GM13976 (cell line): ENCODE measurements at regions not wholly inside any gene's neighbourhood (a gene's known extent, or its start where the extent isn't known, plus 50 kb on each side); places are given as distances from the start of the nearest gene placed in this dataset.

ENCODE experiments used
- DNase-seq: peaks from one replicate; pipeline ENCODE4 v3.0.0; 2012; ENCODE audit warnings: low spot score
- in situ Hi-C: fragments of 300-500 bp; cut with MboI; formaldehyde crosslinking; loops from one replicate; pipeline ENCODE4 v1.12.0; 2022; ENCODE audit warnings: low sequenced_read_pairs, mixed read lengths, inconsistent platforms; ENCODE audit not compliant: unreplicated experiment
- TF ChIP-seq, protein P1 (sequence below): IDR thresholded peaks from 2 replicates; pipeline ENCODE4 v1.5.1; 2012; ENCODE audit warnings: borderline replicate concordance, mild to moderate bottlenecking; ENCODE audit not compliant: insufficient read depth; ENCODE audit errors: extremely low read depth, missing control alignments, control extremely low read depth

DNA sequence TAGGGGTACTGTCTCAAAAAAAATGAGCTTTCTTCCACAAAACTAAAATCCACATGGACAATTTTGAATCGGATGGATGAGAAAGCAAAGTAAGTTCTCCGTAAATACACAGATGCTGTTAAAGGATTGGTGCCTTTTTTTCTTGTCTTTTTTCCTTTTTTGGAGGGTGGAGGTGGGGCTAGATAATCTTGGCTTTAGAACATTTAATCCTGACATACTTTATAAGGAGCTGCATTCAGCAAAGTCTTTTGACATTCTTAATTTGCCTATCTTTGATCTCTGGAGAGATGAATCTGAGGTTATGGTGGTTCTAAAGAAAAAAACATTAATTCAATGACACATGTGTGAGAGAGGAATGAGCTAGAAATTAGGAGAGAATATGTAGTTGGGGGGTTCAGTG lies 312.3 kb upstream of the KCNJ16 start:
- in situ Hi-C loops: no loop called here
- TF ChIP-seq, protein P1, sequence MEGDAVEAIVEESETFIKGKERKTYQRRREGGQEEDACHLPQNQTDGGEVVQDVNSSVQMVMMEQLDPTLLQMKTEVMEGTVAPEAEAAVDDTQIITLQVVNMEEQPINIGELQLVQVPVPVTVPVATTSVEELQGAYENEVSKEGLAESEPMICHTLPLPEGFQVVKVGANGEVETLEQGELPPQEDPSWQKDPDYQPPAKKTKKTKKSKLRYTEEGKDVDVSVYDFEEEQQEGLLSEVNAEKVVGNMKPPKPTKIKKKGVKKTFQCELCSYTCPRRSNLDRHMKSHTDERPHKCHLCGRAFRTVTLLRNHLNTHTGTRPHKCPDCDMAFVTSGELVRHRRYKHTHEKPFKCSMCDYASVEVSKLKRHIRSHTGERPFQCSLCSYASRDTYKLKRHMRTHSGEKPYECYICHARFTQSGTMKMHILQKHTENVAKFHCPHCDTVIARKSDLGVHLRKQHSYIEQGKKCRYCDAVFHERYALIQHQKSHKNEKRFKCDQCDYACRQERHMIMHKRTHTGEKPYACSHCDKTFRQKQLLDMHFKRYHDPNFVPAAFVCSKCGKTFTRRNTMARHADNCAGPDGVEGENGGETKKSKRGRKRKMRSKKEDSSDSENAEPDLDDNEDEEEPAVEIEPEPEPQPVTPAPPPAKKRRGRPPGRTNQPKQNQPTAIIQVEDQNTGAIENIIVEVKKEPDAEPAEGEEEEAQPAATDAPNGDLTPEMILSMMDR: no peak
- no peak for DNase-seq

DNA sequence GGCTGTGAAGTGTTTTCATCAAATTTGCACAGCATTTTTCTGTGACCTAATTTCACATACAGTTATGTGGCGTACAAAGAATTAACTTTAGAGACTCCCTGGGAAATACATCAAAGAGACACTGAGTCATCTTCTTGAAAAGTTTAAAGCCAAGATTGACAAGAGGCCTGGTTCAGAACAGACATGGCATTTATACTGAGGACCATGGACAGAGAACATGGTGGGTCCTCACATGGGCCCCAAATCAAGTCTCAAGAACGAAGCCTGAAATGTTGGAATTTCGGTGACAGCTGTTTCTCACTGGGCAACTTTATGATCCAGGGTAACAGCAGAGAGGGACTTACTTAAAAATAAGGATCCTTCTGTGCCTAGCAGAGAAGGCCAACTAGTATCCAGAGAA lies 311.5 kb upstream of the KCNJ16 start:
- in situ Hi-C loops: no loop called here
- no peak for DNase-seq
- TF ChIP-seq, protein P1: no peak

DNA sequence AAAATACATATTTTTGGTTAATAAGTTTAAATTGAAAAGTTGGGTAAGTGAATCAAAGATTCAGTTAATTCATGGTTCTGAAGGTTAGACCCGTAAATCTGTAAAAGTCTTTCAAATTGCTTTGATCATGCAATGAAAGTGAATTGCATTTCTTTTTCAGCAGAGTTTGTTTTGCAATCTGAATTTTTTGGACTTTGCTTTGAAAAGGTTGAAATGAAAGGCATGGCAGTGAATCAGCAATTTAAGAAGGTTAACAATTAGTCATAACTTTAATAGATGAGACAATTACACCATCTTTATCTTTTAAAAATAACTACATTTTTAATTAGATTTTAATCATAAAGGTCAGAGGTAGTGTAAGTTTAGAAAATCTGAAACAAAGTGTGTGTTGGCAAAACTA lies 310.9 kb upstream of the KCNJ16 start:
- DNase-seq: no peak

DNA sequence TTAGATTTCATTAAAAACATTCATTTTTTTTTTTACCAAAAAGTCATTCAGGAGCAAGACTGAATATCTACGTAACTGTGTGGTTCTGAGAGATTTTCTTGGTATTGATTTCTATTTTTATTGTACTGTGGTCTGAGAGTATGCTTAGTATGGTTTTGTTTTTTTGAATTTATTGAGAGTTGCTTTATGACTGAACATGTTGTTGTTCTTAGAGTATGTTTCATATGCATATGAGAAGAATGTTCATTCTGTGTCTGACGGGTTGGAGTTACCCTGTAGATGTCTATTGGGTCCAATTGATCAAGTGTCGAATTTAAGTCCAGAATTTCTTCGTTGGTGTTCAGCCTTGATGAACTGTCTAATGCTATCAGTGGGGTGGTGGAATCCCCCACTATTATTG lies 306.0 kb upstream of the KCNJ16 start:
- no peak for DNase-seq
- in situ Hi-C loops: no loop called here
- TF ChIP-seq, protein P1: no peak

More for the DNA sequence above, 310.9 kb upstream of the KCNJ16 start:
- in situ Hi-C loops: no loop called here
- TF ChIP-seq, protein P1: no peak

DNA sequence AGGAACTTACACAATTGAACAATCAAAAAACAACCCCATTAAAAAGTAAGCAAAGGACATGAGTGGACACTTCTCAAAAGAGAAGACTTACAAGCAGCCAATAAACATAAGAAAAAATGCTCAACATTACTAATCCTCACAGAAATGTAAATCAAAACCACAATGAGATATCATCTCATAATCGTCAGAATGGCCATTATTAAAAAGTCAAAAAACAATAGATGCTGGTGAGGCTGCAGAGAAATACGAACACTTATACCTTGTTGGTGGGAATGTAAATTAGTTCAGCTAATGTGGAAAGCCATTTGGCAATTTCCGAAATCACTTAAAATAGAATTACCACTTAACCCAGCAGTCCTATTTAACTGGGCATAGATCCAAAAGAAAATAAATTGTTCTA lies 301.9 kb upstream of the KCNJ16 start:
- DNase-seq: no peak
- TF ChIP-seq, protein P1: no peak
- in situ Hi-C loops: no loop called here

DNA sequence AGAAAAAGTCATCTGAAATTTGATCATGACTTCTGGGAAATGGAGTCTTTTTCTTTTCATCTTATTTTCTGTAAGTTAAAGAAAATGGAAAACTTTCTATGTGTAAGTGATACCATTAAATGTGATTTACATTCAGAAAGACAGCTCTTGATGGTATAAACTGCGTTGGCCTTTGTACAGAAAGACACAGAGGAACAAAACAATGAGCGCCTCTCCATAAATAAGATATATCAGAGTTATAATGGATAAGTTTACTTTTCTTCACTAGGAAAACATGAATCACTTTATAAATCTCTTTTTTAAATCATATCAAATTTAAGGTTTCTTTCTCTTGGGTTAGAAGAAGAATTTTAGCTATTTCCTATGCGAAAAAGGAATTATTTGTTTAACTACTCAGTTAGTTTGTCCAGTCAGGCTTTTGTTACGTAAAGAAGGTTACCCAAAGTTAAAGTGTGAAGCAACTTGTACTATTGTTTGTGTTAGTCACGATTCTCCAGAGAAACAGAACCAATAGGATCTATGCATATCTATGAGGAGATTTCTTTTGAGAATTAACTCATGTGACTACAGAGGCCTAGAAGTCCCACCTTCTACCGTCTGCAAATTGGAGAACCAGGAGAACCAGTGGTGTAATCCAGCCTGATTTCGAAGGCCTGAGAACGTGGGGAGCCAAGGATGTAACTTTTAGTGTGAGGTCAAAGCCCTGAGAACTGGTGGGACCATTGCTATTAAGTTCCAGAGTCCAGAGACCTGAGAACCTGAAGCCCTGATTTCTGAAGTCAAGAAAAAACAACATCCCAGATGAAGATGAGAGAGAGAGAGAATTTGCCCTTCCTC lies 295.4 kb upstream of the KCNJ16 start:
- in situ Hi-C loops: no loop called here

More for the DNA sequence above, 295.4 kb upstream of the KCNJ16 start:
- no peak for DNase-seq
- TF ChIP-seq, protein P1: no peak
